Endothelial cell of umbilical vein (primary cell): ENCODE measurements at regions not wholly inside any gene's neighbourhood (a gene's known extent, or its start where the extent isn't known, plus 50 kb on each side); places are given as distances from the start of the nearest gene placed in this dataset.

Experiments used
- BruUV-seq: library from RNA; stranded (reverse); fragments of 400-500 nt; replicated peaks from 2 replicates; lab custom pipeline; 2021; lab: Mats Ljungman, UMichigan
- CTCF ChIA-PET: fragments of 300-600, 350-600 bp; sonication (Branson Sonifier 250); formaldehyde crosslinking; loops from one replicate; lab custom pipeline; 2021; ENCODE audit warnings: antibody characterized with exemption, inconsistent platforms; lab: Charles Lee
- POLR2A ChIA-PET: fragments of 300-600, 350-600 bp; sonication (Branson Sonifier 250); formaldehyde crosslinking; loops from one replicate; lab custom pipeline; 2021; ENCODE audit warnings: antibody characterized with exemption, inconsistent platforms; lab: Charles Lee
- DNase-seq: peaks from one replicate; pipeline ENCODE4 v3.0.0-alpha.2; 2011; ENCODE audit warnings: low read depth, low spot score
- FAIRE-seq: peaks from 2 replicates; lab custom pipeline; 2011; peaks lifted over from hg19 to GRCh38; lab: Jason Lieb, UNC
- H2AFZ ChIP-seq: 2 replicates; pipeline ENCODE4 v1.6.0; 2012; ENCODE audit warnings: low read depth, low read length, control low read depth, inconsistent platforms
- H3K27ac ChIP-seq: 2 replicates; pipeline ENCODE4 v1.5.1; 2011; ENCODE audit warnings: low read depth, mild to moderate bottlenecking, control low read depth, low read length, moderate library complexity; ENCODE audit not compliant: insufficient read depth
- H3K27me3 ChIP-seq, 2 experiments: 2 replicates each; pipeline versions ENCODE4 v1.6.0 to v1.6.1; 2011; ENCODE audit warnings: low read length in 2 of 2, mixed read lengths in 1 of 2; ENCODE audit not compliant: control insufficient read depth in 2 of 2, insufficient read depth in 2 of 2
- H3K36me3 ChIP-seq, 2 experiments: 2 replicates in 1 of 2; 3 replicates in 1 of 2; pipeline ENCODE4 v1.5.1; 2011; ENCODE audit warnings: low read length in 2 of 2, mild to moderate bottlenecking in 1 of 2, moderate library complexity in 1 of 2; ENCODE audit not compliant: control insufficient read depth in 2 of 2, insufficient read depth in 2 of 2; ENCODE audit errors: extremely low read depth in 1 of 2
- H3K4me1 ChIP-seq: 3 replicates; pipeline ENCODE4 v1.5.1; 2011; ENCODE audit warnings: mild to moderate bottlenecking, low read length; ENCODE audit not compliant: control insufficient read depth, insufficient read depth; ENCODE audit errors: extremely low read depth
- H3K4me2 ChIP-seq: 2 replicates; pipeline ENCODE4 v1.6.1; 2011; ENCODE audit warnings: low read length, control low read depth, mixed read lengths; ENCODE audit not compliant: insufficient read depth
- H3K4me3 ChIP-seq, 3 experiments: fragments of 200-600 bp in 1 of 3; sonication (generic), shearing (Covaris generic) in 1 of 3; replicated peaks in 1 of 3; 2 replicates each; pipeline ENCODE4 v1.5.1; 2011 to 2016; ENCODE audit warnings: control low read depth in 3 of 3, low read length in 3 of 3, mild to moderate bottlenecking in 2 of 3, inconsistent platforms in 1 of 3, low read depth in 1 of 3, moderate library complexity in 1 of 3; ENCODE audit not compliant: insufficient read depth in 1 of 3
- H3K79me2 ChIP-seq: 2 replicates; pipeline ENCODE4 v1.6.0; 2012; ENCODE audit warnings: low read length, inconsistent platforms; ENCODE audit not compliant: control insufficient read depth, insufficient read depth
- H3K9ac ChIP-seq: replicated peaks from 2 replicates; pipeline ENCODE3; 2011; ENCODE audit warnings: low read length, control low read depth; ENCODE audit not compliant: insufficient read depth; ENCODE audit errors: extremely low read depth
- H3K9me1 ChIP-seq: replicated peaks from 3 replicates; pipeline ENCODE4 v1.6.0; 2011; ENCODE audit warnings: mild to moderate bottlenecking, low read length; ENCODE audit not compliant: control insufficient read depth, insufficient read depth; ENCODE audit errors: extremely low read depth
- H3K9me3 ChIP-seq: replicated peaks from 2 replicates; pipeline ENCODE4 v1.5.1; 2012; ENCODE audit warnings: low read length, inconsistent platforms; ENCODE audit not compliant: control insufficient read depth, insufficient read depth
- H4K20me1 ChIP-seq: replicated peaks from 2 replicates; pipeline ENCODE3; 2011; ENCODE audit warnings: mild to moderate bottlenecking, low read length; ENCODE audit not compliant: control insufficient read depth, insufficient read depth; ENCODE audit errors: extremely low read depth
- EZH2 ChIP-seq: IDR thresholded peaks from 2 replicates; pipeline ENCODE4 v1.6.1; 2012; ENCODE audit warnings: borderline replicate concordance, low read depth, mild to moderate bottlenecking, moderate library complexity, low read length, inconsistent platforms; ENCODE audit not compliant: severe bottlenecking
- FOS ChIP-seq: IDR thresholded peaks from 2 replicates; pipeline ENCODE4 v1.6.1; 2011; ENCODE audit warnings: mild to moderate bottlenecking, low read length, moderate library complexity, borderline replicate concordance; ENCODE audit not compliant: insufficient read depth
- GATA2 ChIP-seq: IDR thresholded peaks from 2 replicates; pipeline ENCODE4 v1.7.0; 2011; ENCODE audit warnings: low read depth, mild to moderate bottlenecking, moderate library complexity, mixed read lengths, low read length; ENCODE audit not compliant: insufficient read length, insufficient read depth
- JUN ChIP-seq: IDR thresholded peaks from 2 replicates; pipeline ENCODE4 v1.6.1; 2011; ENCODE audit warnings: borderline replicate concordance, low read depth; ENCODE audit not compliant: insufficient read length, insufficient read depth
- MAX ChIP-seq: IDR thresholded peaks from 2 replicates; pipeline ENCODE4 v1.6.1; 2011; ENCODE audit not compliant: insufficient read depth, insufficient read length
- MYC ChIP-seq: IDR thresholded peaks from one replicate; pipeline ENCODE4 v1.6.1; 2011; ENCODE audit warnings: mild to moderate bottlenecking, low read depth, low read length
- POLR2A ChIP-seq: IDR thresholded peaks from 2 replicates; pipeline ENCODE4 v1.6.1; 2012; ENCODE audit warnings: low read depth, mild to moderate bottlenecking, control low read depth, low read length
- POLR2AphosphoS5 ChIP-seq: IDR thresholded peaks from 2 replicates; pipeline ENCODE4 v1.6.1; 2012; ENCODE audit warnings: low read depth, mild to moderate bottlenecking, control low read depth, low read length, moderate library complexity; ENCODE audit not compliant: insufficient read depth
- dilution Hi-C: fragments of 300-500 bp; cut with MboI; formaldehyde crosslinking; loops from one replicate; pipeline ENCODE4 v1.15.0; 2019; ENCODE audit warnings: low sequenced_read_pairs; ENCODE audit not compliant: extremely low pct_ligation_motif_present
- intact Hi-C: fragments of 100-400 bp; cut with micrococcal nuclease; formaldehyde crosslinking; loops from one replicate; pipeline ENCODE4 v1.10.0; 2022
- TF ChIP-seq, protein P1 (sequence below), 2 donors: IDR thresholded peaks; 1 replicate in 1 of 2; 2 replicates in 1 of 2; pipeline ENCODE4 v1.5.1; 2011; ENCODE audit warnings: low read length in 2 of 2, mild to moderate bottlenecking in 2 of 2, moderate library complexity in 2 of 2, control low read depth in 1 of 2, inconsistent platforms in 1 of 2, low read depth in 1 of 2; ENCODE audit not compliant: insufficient read depth in 1 of 2; ENCODE audit errors: extremely low read depth in 1 of 2

DNA sequence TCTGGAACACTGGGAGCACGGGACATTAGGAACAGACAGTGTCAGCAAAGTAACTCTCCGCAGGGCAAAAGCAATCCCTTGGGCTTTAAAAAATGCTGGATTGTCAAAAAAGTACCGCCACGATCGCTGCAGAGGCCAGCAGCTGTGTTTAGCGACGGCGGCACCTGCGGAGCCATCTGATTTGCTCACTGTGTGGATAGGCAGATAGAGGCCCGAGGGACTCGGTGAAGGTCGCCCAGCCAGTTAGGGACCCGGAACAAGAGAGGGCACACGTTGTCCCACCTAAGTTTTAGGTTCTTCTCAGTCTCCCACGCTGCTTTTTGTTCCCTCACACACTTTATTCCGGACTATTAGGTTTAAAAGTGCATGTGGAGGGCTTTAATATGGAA, 238.3 kb downstream of the TEX29 start:
- Histone ChIP-seq H3K4me3 (no peak overlapping the region), H2AFZ (no peak overlapping the region), H3K27ac (no peak overlapping the region), H3K4me1 (no peaks in the 10 kb centered on the region), H3K9ac (no peak overlapping the region), H3K36me3 (no peaks in the 10 kb centered on the region), H3K4me2 (no peak overlapping the region), H3K27me3 (no peaks in the 10 kb centered on the region), H3K9me3 (peaks cover 4% of the 10 kb centered on the region), H3K9me1 (no peaks in the 10 kb centered on the region), H3K79me2 (no peaks in the 10 kb centered on the region), H4K20me1 (no peaks in the 10 kb centered on the region)
- FAIRE-seq (no peak), DNase-seq (no peak)
- CTCF ChIA-PET = no interaction called here
- dilution Hi-C loops = no loop called here
- no TSS peak for BruUV-seq
- POLR2A ChIA-PET = no interaction called here
- intact Hi-C loops = no loop called here
- TF ChIP-seq EZH2 (no peak), FOS (no peak), MYC (no peak), GATA2 (no peak), POLR2AphosphoS5 (no peak), JUN (no peak)

DNA sequence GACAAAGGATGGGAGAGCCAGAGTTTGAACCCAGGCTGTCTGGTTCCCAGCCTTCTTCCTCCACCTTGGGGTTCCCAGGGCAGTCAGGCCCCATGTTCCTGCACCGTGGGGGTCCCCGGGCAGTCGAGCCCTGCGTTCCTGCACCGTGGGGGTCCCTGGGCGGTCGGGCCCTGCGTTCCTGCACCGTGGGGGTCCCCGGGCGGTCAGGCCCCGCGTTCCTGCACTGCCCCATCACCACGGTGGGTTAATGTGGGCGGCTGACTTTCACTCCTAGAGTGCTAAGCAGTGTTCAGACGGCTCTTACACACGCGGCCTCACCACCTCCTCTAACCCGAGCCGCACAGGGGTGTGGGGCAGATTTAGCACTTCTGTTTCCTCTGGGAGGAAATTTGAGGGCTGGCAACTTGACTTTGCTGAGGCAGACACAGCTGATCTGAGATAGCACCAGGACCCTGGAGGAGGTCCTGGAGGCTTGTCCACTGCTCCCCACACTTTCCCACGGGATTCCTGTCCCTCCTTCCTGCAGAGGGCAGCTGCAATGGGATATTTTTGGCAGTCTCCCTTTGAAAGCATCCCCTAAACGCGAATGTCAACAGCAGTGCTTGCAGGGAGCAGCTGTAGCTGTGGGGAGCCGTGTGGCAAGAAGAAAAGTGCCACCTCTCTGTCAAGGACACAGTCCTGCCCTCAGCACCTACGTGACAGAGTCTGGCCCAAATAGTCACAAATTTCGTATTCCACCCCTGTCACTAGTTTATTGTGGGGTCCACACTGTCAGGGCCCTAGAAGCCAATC, 239.4 kb downstream of the TEX29 start:
- TF ChIP-seq MAX (no peak), EZH2 (no peak), MYC (no peak), GATA2 (no peak), FOS (no peak), POLR2A (no peak), JUN (no peak), POLR2AphosphoS5 (no peak)
- TF ChIP-seq, protein P1, sequence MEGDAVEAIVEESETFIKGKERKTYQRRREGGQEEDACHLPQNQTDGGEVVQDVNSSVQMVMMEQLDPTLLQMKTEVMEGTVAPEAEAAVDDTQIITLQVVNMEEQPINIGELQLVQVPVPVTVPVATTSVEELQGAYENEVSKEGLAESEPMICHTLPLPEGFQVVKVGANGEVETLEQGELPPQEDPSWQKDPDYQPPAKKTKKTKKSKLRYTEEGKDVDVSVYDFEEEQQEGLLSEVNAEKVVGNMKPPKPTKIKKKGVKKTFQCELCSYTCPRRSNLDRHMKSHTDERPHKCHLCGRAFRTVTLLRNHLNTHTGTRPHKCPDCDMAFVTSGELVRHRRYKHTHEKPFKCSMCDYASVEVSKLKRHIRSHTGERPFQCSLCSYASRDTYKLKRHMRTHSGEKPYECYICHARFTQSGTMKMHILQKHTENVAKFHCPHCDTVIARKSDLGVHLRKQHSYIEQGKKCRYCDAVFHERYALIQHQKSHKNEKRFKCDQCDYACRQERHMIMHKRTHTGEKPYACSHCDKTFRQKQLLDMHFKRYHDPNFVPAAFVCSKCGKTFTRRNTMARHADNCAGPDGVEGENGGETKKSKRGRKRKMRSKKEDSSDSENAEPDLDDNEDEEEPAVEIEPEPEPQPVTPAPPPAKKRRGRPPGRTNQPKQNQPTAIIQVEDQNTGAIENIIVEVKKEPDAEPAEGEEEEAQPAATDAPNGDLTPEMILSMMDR (IDR thresholded peaks at IDR 0.05; ENCODE audit: extremely low read depth in 1 of 2, insufficient read depth in 1 of 2, low read depth in 1 of 2, low read length in 2 of 2) = no peak
- FAIRE-seq = no peak

More for the DNA sequence above, 239.4 kb downstream of the TEX29 start:
- Histone ChIP-seq H3K27me3 (no peaks in the 10 kb centered on the region), H3K4me1 (no peaks in the 10 kb centered on the region), H3K4me2 (no peak overlapping the region), H2AFZ (no peak overlapping the region), H3K36me3 (no peaks in the 10 kb centered on the region), H3K79me2 (no peaks in the 10 kb centered on the region), H3K9me3 (peaks cover 4% of the 10 kb centered on the region), H4K20me1 (no peaks in the 10 kb centered on the region), H3K27ac (no peak overlapping the region), H3K4me3 (no peak overlapping the region), H3K9ac (no peak overlapping the region), H3K9me1 (no peaks in the 10 kb centered on the region)
- dilution Hi-C loops (no loop called here), intact Hi-C loops (no loop called here)
- no peak for DNase-seq
- POLR2A ChIA-PET = no interaction called here
- BruUV-seq = no TSS peak
- CTCF ChIA-PET = no interaction called here
